Ishikawa (cell line): ENCODE measurements at regions not wholly inside any gene's neighbourhood (a gene's known extent, or its start where the extent isn't known, plus 50 kb on each side); places are given as distances from the start of the nearest gene placed in this dataset.

Experiments used
- EP300 ChIP-seq: IDR thresholded peaks from 2 replicates; pipeline ENCODE4 v1.6.1; 2012; ENCODE audit warnings: borderline replicate concordance
- FOXM1 ChIP-seq: IDR thresholded peaks from 2 replicates; pipeline ENCODE4 v1.6.1; 2012; ENCODE audit warnings: low read depth, borderline replicate concordance
- MAX ChIP-seq: IDR thresholded peaks from 2 replicates; pipeline ENCODE4 v1.6.1; 2012
- NFIC ChIP-seq: IDR thresholded peaks from 2 replicates; pipeline ENCODE4 v1.6.1; 2012
- REST ChIP-seq: IDR thresholded peaks from 2 replicates; pipeline ENCODE4 v1.6.1; 2012; ENCODE audit warnings: low read depth, mild to moderate bottlenecking
- TAF1 ChIP-seq: IDR thresholded peaks from 2 replicates; pipeline ENCODE4 v1.6.1; 2012; ENCODE audit warnings: low read depth, mild to moderate bottlenecking
- TCF12 ChIP-seq: IDR thresholded peaks from 2 replicates; pipeline ENCODE4 v1.6.1; 2012; ENCODE audit warnings: low read depth
- YY1 ChIP-seq: IDR thresholded peaks from 2 replicates; pipeline ENCODE4 v1.6.1; 2012; ENCODE audit warnings: low read depth

- TF ChIP-seq EP300 (no peak), TCF12 (no peak), REST (no peak), NFIC (no peak), MAX (no peak), FOXM1 (no peak), TAF1 (no peak), YY1 (no peak)
Observed at GRCh38 chr9:16025627-16026026, 472.8 kb downstream of the CCDC171 start.
